ENCODE measurements at regions not wholly inside any gene's neighbourhood (a gene's known extent, or its start where the extent isn't known, plus 50 kb on each side); places are given as distances from the start of the nearest gene placed in this dataset.
A peak's percentile ranks its signal among the peaks of the same experiment; 100 is the strongest.

- TF ChIP-seq E2F8 (IDR thresholded peaks at IDR 0.05; ENCODE audit: low read depth, partially characterized antibody) = no peak
- TF ChIP-seq ZNF622 (IDR thresholded peaks at IDR 0.05) = no peak
- TF ChIP-seq JUNB (IDR thresholded peaks at IDR 0.05) = no peak
- TF ChIP-seq KLF5 (IDR thresholded peaks at IDR 0.05; ENCODE audit: partially characterized antibody) = no peak
- no peak for TF ChIP-seq HDAC2 (IDR thresholded peaks at IDR 0.05)
- peak; percentile 37; the same call in 1 of the 2 replicates for TF ChIP-seq ATF7 (IDR thresholded peaks at IDR 0.05; ENCODE audit: low read depth)
- TF ChIP-seq HSF1 (IDR thresholded peaks at IDR 0.05; ENCODE audit: low read depth, low read length) = no peak
- TF ChIP-seq ZBED1 (IDR thresholded peaks at IDR 0.05; ENCODE audit: borderline replicate concordance) = no peak
- TF ChIP-seq IKZF2 (IDR thresholded peaks at IDR 0.05) = peak; percentile 23 to 31; a peak in 2 of 4 replicates
- no peak for TF ChIP-seq TCF3 (IDR thresholded peaks at IDR 0.05; ENCODE audit: borderline replicate concordance, insufficient read depth, low read depth, low read length)
- TF ChIP-seq RELB (IDR thresholded peaks at IDR 0.05; ENCODE audit: low read depth) = 0 out of 2 replicates have a peak, but pooled peaks have one; percentile 27
- peak; percentile 40 for TF ChIP-seq DPF2 (IDR thresholded peaks at IDR 0.05)
- no peak for TF ChIP-seq NFYA (IDR thresholded peaks at IDR 0.05; ENCODE audit: borderline replicate concordance, low read depth, low read length)
- TF ChIP-seq EP300 (IDR thresholded peaks at IDR 0.05; ENCODE audit: borderline replicate concordance in 1 of 2, control insufficient read depth in 1 of 2, low read depth in 2 of 2, low read length in 2 of 2) = 0 out of 4 replicates have a peak, but pooled peaks have one; percentile 27 to 31
- no peak for TF ChIP-seq GATAD2B (conservative IDR thresholded peaks at IDR 0.05; ENCODE audit: low read depth)
- TF ChIP-seq MTA3 (IDR thresholded peaks at IDR 0.05; ENCODE audit: borderline replicate concordance, low read length) = no peak
- no peak for TF ChIP-seq MAX (IDR thresholded peaks at IDR 0.05; ENCODE audit: low read depth, low read length)
- no peak for TF ChIP-seq ZBTB4 (CRISPR knock-in tag; IDR thresholded peaks at IDR 0.05)
- no peak for TF ChIP-seq JUND (IDR thresholded peaks at IDR 0.05; ENCODE audit: low read depth, low read length)
Observed at GRCh38 chr2:195330513-195330956, 326.5 kb upstream of the SLC39A10 start (continued).

Measured in GM12878 (cell line).